GM19395 (cell line): ENCODE measurements at regions not wholly inside any gene's neighbourhood (a gene's known extent, or its start where the extent isn't known, plus 50 kb on each side); places are given as distances from the start of the nearest gene placed in this dataset.
"Not testable (repeated sequence)": the region's sequence is repeated elsewhere in the genome, so short reads cannot be mapped to it uniquely, and the experiment has no call there.

Experiments
- ATAC-seq: cut with Tn5 transposase; IDR thresholded peaks from one replicate; pipeline ENCODE4 v1.9.1; 2021; ENCODE audit warnings: mild to moderate bottlenecking, moderate library complexity; ENCODE audit not compliant: unreplicated experiment

DNA sequence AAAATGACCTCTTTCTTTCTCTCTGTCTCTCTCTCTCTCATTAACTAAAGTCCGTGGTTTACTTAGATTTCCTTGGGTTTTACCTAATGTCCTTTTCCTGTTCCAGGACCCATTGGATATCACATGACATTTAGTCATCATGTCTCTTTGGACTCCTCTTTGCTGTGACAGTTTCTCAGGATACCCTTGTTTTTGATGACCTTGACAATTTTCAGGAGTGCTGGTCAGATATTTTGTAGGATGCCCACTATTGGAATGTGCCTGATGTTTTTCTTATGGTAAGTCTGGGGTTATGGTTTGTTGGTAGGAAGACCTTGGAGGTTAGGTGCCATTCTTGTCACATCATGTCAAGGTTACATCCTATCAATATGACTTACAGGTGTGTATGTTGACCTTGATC lies 199.2 kb upstream of the HTR1E start:
- ATAC-seq = no peak

DNA sequence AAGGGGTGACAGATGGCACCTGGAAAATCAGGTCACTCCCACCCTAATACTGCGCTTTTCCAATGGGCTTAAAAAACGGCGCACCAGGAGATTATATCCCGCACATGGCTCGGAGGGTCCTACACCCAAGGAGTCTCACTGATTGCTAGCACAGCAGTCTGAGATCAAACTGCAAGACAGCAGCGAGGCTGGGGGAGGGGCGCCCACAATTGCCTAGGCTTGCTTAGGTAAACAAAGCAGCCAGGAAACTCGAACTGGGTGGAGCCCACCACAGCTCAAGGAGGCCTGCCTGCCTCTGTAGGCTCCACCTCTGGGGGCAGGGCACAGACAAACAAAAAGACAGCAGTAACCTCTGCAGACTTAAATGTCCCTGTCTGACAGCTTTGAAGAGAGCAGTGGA lies 205.7 kb upstream of the HTR1E start:
- ATAC-seq = not testable (repeated sequence)

DNA sequence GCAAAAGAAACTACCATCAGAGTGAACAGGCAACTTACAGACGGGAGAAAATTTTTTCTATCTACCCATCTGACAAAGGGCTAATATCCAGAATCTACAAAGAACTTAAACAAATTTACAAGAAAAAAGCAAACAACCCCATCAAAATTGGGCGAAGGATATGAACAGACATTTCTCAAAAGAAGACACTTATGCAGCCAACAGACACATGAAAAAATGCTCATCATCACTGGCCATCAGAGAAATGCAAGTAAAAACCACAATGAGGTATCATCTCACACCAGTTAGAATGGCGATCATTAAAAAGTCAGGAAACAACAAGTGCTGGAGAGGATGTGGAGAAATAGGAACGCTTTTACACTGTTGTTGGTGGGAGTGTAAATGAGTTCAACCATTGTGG lies 206.6 kb upstream of the HTR1E start:
- not testable (repeated sequence) for ATAC-seq

DNA sequence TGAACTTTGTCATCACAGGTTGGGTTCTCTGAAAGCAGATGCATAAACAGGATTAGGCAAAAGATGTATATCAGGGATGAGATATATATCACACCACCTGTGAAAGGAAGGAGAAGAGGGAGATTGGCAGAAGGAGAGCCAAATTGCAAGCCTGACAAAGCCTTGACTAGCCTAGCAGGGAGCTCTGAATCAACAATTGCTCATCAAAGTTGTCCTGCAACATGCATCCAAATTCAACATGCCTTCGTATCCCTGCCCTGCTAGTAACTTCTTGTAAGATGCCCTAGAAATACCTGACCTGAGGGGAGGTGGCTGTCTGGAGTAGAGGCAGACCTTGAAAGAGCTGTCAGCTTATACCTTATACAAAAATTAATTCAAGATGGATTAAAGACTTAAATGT lies 207.1 kb upstream of the HTR1E start:
- ATAC-seq = no peak

DNA sequence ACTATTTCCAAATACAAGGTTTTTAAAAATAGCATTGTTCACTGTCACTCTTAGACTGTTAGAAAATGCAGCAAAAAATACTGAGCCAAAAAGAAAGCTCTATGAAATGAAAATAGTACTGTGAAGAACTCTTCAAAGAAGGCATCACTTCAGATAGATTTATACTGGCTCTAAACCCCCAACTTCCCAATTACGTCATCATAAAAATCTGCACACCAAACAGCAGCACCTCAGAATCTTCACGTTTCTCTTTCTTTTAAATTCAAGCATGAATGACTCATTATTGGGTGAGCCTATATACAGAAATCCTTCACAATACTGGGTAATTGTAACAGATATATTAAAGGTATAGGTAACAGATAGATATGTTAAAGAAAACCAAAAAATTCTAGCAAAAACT lies 208.4 kb upstream of the HTR1E start:
- ATAC-seq = no peak

DNA sequence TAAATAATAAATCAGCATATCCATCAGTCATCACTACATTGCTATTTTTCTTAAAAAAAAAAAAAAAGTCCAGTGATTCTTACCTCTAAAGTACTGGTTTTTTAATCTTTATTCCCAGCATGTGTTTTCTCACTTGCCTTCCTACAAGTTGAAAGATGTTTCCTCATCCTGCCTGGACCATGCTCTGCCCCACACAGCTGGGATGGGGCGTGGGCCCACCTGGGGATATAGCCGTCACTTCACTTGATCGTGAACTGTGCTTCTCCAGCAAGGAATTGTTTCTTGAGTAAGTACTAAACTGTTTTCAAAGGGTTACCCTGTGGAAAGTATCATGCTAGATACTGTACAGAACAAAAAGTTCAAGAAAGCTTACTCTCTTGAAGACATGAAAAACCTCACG lies 212.6 kb upstream of the HTR1E start:
- ATAC-seq = no peak

DNA sequence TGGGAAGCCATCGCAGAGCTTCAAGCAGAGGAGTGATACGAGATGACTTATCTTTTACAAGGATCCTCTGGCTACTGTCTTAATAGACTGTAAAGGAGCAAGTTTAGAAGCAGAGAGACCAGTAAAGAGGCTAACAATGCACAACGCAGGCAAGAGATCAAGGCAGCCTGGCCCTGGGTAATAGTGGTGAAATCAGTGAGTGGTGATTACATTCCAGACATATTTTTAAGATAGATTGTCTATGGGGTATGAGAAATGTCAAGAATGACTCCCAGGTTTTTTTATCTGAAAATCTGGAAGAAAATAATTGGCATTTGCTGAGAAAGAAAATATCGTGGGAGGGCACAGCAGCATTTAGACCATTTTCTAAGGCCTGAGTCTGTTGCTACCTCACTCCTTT lies 213.6 kb upstream of the HTR1E start:
- no peak for ATAC-seq

DNA sequence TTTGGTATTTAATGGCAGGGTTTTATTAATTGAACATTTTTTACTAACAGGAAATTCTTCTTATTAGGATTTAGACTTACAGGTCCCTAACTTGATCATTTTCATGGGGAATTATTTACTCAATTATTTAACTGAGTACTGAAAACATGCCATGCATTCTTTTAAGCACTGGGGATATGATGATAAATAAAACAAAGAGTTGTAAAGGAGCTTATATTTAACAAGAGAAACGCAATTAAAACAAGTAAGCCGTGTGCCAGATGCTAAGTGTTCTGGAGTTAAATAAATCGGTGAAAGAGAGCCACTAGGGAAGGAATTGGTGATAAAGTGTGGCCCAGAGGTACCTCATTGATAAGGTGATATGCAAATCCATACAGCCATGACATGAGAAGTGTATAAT lies 214.2 kb upstream of the HTR1E start:
- no peak for ATAC-seq

DNA sequence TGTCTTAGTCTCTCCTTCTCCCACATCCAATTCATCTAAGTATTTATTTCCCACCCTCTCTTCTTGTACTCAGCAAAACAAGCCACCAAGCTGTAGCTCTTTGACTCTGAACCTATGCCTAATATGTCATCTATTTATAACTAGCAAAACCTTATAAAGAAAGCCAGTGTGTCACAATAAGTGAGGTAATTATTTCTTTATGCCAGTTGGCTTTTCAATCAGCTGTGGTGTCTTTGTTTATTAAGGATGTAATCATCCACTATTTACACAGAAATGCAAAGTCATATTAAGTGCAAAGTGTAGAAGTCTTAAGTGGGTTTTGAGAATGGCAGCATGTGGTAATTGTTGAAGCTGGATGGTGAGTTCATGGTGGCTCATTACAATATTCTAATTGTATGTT lies 215.2 kb upstream of the HTR1E start:
- no peak for ATAC-seq

DNA sequence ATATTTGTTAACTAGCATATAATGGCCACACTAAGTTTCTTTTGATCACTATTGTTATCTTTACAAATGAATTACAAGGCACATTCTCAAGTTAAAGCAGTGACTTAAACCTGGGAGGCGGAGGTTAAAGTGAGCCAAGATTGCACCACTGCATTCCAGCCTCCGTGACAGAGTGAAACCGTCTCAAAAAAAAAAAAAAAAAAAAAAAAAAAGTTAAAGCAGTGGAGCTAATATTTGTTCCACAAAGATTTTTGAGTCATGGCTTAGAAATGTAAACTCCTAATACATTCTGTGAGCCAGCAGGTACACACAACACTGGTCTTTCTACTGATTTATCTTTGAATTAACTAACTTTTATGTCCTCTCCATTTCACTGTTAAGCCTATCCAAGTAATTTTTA lies 221.7 kb upstream of the HTR1E start:
- no peak for ATAC-seq

DNA sequence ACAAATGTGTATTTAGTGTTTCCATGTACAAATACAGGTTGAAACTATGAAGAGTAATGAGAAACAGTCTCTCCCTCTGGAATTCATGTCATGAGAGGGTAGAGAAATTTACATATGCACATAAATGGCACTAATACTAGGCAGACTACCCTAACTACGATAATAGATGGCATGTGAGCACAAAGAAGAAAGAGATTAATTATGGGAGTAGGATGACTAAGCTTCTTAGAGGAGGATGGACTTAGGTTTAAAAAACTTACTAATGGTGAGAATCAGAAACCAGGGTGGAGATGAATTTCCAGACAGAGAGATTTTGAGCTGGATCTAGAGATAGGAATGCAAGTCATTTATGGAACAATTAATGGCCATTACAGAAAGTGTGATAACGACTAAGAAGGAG lies 225.3 kb upstream of the HTR1E start:
- no peak for ATAC-seq

DNA sequence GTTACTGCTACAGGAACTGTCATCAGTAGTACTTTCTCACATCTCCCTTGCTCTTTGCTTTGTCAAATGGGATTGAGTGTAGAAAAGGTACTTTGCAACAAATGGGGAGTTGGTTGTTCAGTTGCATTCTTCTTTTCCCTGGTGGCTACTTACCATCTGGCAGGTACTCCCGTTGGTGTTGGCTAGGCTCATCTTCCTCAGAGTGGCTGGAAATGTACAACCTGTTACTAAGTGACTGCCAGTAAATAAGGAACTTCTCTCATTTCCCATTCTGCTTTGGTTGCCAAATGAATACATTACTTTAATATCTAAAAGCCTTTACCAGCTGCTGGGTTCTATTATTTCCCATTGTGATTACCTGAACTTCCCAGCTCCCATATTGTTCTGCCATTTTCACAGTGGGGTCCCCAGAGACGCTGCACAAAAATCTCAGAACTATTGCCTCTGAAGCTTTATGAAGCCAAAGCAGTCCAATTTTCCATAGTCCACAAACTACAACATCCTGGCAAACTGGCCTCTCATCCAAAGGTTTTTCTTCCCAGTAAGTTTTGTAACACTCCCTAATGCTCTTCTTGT lies 229.7 kb upstream of the HTR1E start:
- no peak for ATAC-seq

DNA sequence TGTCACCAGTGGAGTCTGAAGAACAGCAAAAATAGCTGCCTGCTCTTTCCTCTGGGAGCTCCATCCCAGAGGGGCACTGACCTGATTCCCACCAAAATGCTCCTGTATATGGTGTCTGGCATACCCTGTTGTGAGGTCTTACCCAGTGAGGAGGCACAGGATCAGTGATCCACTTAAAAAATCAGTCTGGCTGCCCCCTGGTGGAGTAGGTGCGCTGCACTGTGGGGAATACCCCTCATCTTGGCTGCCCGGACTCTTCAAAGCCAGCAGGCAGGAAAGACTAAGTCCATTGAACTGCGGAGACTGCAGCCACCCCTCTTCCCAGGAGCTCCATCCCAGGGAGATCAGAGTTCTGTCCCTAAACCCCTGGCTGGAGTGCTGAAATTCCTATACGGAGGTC lies 230.9 kb upstream of the HTR1E start:
- peak; percentile 65 for ATAC-seq

DNA sequence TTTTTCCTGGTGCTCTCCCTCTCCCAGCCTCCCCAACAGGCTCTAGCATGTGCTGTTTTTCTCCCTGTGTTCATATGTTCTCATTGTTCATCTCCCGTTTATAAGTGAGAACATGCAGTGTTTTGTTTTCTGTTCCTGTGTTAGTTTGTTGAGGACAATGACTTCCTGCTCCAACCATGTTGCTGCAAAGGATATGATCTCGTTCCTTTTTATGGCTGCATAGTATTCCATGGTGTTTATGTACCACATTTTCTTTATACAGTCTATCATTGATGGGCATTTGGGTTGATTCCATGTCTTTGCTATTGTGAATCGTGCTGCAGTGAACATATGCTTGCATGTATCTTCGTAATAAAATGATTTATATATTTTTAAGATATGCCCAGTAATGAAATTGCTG lies 236.1 kb upstream of the HTR1E start:
- ATAC-seq = not testable (repeated sequence)

DNA sequence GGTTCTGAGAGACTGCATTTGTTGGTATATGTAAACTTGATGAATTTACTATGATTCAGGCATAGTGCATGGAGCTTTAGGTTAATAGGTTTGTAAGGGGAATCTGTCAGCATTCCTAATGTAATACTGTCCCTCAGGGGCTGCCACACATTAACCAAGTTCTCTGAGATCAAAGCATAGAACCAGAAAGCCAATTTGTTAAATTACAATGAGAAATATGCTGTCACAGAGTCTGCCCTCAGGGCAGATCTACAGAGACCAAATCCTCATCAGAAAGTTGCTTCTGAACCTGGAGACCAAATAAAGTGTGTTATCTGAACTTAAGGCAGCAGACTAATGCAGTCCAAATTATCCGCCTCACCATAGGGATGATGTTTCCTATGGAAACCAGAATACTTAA lies 250.8 kb upstream of the HTR1E start:
- ATAC-seq = no peak

DNA sequence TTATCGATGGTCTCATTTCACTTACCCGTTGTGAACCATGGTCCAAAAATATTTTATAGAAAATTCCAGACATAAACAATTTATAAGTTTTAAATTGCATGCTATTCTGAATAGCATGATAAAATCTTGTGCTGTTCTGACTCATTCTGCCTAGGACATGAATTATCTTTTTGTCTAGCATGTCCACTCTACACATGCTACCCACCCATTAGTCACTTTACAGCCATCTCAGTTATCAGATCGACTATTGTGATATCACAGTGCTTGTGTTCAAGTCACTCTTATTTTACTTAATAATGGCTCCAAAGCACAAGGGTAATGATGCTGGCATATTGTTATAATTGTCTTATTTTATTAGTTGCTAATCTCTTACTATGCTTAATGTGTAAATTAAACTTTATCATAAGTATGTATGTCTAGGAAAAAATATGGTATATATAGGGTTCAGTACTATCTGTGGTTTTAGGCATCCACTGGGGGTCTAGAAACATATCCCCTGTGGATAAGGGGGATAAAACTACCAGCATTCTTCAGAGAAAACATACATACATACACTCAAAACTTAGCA lies 252.0 kb upstream of the HTR1E start:
- ATAC-seq = no peak

DNA sequence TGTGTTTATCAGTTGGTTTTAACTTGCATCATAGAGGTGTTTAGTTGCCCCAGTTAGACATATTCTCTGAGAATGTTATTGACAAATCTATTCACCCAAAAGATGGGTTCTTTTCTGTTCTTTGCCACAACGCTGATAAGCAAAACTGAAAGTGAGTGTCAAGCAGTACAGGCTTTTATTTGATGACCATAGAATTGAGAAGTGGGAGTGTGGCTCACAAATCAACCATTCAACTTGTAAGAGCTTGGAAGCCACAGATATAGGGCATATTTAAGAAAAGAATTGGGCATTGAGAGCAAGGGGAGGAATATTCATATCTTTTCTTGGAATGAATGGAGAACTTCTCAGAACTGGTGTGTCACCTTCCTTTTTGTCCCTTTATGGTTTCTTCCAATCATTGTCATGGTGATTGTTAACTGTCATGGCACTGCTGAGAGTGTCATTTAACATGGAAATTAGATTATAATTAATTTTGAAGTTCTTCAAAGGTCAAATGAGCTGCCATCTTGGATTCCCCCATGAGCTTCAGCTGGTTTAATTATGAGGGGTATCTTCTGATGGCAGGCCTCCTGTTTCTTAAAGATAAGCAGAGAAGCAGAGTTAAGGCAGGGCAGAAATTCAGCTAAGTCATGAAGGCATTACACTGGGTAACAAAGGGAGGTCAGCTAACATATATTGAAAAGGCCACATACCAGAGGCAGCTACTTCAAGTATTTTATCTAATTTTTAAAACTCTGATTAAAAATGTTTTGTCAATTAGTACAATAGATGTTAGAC lies 254.0 kb upstream of the HTR1E start:
- no peak for ATAC-seq

DNA sequence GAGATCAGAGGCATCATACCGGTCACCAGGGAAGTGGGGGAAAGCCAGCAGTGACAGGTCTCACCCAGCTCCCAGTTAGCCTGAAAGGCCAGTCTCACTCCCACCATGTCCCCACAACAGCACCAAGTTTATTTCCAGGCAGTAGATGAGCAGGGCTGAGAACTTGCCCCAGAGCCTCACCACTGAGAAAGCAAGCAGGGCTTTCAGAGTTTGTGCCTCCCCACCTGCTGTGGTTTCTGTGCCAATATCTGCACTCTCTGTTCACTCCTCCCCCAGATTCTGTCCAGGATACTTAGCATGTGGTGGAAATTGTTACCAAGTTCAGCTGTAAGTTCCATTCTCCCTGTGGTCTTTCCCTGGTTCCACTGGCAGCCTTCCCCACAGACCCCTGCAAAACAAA lies 255.0 kb upstream of the HTR1E start:
- ATAC-seq = no peak

DNA sequence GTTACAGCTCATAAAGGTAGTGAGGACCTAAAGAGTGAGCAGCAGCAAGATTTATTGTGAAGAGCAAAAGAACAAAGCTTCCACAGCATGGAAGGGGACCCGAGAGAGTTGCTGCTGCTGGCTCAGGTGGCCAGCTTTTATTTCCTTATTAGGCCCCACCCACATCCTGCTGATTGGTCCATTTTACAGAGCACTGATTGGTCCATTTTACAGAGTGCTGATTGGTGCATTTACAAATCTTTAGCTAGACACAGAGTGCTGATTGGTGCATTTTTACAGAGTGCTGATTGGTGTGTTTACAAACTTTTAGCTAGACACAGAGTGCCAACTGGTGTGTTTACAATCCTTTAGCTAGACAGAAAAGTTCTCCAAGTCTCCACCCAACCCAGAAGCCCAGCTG lies 256.2 kb upstream of the HTR1E start:
- not testable (repeated sequence) for ATAC-seq

DNA sequence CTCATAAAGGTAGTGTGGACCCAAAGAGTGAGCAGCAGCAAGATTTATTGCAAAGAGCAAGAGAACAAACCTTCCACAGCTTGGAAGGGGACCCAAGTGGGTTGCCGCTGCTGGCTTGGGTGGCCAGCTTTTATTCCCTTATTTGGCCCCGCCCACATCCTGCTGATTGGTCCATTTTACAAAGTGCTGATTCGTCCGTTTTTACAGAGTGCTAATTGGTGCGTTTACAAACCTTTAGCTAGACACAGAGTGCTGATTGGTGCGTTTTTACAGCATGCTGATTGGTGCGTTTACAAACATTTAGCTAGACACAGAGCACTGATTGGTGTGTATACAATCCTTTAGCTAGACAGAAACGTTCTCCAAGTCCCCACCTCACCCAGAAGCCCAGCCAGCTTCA lies 265.2 kb upstream of the HTR1E start:
- ATAC-seq = not testable (repeated sequence)

DNA sequence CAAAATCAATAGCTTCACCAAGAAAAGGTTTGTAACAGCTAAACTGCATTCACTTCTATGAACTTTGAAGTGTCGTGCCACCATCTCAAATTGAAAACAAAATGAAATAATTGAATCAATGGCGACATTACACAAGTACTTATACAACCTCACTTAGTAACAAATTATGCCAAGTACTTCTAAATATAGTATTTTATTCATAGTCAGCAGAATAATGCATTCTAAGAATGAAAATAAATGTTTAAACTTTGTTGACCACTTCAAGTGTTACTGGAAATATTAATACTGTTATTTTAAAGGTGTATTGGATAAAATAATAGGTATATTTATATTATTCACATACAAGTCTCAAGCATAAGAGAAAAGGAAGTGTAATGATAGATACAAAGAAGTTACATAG lies 280.1 kb upstream of the HTR1E start:
- no peak for ATAC-seq

DNA sequence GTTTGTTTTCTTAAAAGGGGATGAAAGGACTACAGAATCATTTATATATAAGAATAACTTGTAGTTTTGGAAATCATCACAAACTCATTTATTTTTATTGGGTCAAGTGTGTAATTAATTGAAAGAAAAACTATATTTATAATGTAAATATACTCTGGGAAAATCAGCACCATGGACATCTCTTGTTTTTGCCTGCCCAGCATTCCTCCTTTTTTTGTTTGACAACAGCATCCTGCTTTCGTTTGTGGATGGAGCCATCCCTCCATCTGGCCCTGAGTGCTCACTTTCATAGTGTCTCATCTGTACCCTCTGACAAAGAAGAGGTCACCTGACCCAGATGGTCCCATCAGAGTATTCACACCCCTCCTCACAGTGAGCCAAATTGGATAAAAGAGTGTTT lies 308.2 kb upstream of the HTR1E start:
- no peak for ATAC-seq

DNA sequence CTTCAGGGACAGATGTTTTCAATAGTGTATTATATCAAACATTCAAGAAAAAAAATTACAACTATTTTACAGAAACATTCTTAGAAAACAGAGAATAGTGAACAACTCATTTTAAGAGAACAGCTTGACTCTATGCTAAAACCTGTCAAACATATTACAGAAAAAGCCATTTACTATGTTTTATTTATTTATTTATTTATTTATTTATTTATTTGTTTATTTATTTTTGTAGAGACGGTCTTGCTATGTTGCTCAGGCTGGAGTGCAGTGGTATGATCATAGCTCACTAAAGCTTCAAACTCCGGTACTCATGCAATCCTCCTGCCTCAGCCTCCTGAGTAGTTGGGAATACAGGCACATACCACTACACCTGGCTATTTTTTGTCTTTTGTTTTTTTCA lies 317.9 kb upstream of the HTR1E start:
- no peak for ATAC-seq
